Smooth muscle cell (in vitro differentiated cells): ENCODE measurements at regions not wholly inside any gene's neighbourhood (a gene's known extent, or its start where the extent isn't known, plus 50 kb on each side); places are given as distances from the start of the nearest gene placed in this dataset.

Source experiments
- DNase-seq: peaks from one replicate; lab custom pipeline; 2025; ENCODE audit not compliant: unreplicated experiment; lab: John Stamatoyannopoulos, UW
- H2AFZ ChIP-seq: fragments of 200-600 bp; sonication (generic); 2 replicates; pipeline ENCODE4 v1.6.0; 2016; ENCODE audit warnings: antibody characterized with exemption, low read depth, mild to moderate bottlenecking
- H3F3A ChIP-seq: fragments of 200-600 bp; sonication (generic); 2 replicates; pipeline ENCODE4 v1.6.0; 2017; ENCODE audit warnings: antibody characterized with exemption, low read depth
- H3K27ac ChIP-seq: fragments of 200-600 bp; sonication (generic); 2 replicates; pipeline ENCODE4 v1.5.1; 2016; ENCODE audit warnings: low read depth, mild to moderate bottlenecking
- H3K27me3 ChIP-seq: fragments of 200-600 bp; sonication (generic); 2 replicates; pipeline ENCODE4 v1.6.1; 2016; ENCODE audit warnings: low read depth, mild to moderate bottlenecking
- H3K36me3 ChIP-seq: fragments of 200-600 bp; sonication (generic); 2 replicates; pipeline ENCODE4 v1.5.1; 2016; ENCODE audit warnings: low read depth
- H3K4me1 ChIP-seq: fragments of 200-600 bp; sonication (generic); 2 replicates; pipeline ENCODE4 v1.5.1; 2016; ENCODE audit warnings: low read depth
- H3K4me2 ChIP-seq: fragments of 200-600 bp; sonication (generic); 2 replicates; pipeline ENCODE4 v1.6.0; 2016; ENCODE audit warnings: mild to moderate bottlenecking
- H3K4me3 ChIP-seq: fragments of 200-600 bp; sonication (generic); 2 replicates; pipeline ENCODE4 v1.5.1; 2016; ENCODE audit warnings: mild to moderate bottlenecking
- H3K79me2 ChIP-seq: fragments of 200-600 bp; sonication (generic); 2 replicates; pipeline ENCODE4 v1.6.0; 2016; ENCODE audit warnings: low read depth, mild to moderate bottlenecking
- H3K9ac ChIP-seq: fragments of 200-600 bp; sonication (generic); 2 replicates; pipeline ENCODE4 v1.6.0; 2016; ENCODE audit warnings: low read depth
- H3K9me3 ChIP-seq: fragments of 200-600 bp; sonication (generic); replicated peaks from 2 replicates; pipeline ENCODE4 v1.5.1; 2016; ENCODE audit warnings: low read depth
- H4K20me1 ChIP-seq: fragments of 200-600 bp; sonication (generic); 2 replicates; pipeline ENCODE4 v1.6.0; 2016; ENCODE audit warnings: low read depth
- WGBS: methylation state at CpG from one replicate; pipeline ENCODE4 v1.1.7; 2016; ENCODE audit warnings: low lambda C conversion rate; 5-methylcytosine and 5-hydroxymethylcytosine counted together
- TF ChIP-seq, protein P1 (sequence below): fragments of 200-600 bp; sonication (generic); IDR thresholded peaks from 2 replicates; pipeline ENCODE4 v1.5.1; 2017; ENCODE audit warnings: borderline replicate concordance, mild to moderate bottlenecking, antibody characterized with exemption; ENCODE audit not compliant: insufficient read depth, poor library complexity, severe bottlenecking

DNA sequence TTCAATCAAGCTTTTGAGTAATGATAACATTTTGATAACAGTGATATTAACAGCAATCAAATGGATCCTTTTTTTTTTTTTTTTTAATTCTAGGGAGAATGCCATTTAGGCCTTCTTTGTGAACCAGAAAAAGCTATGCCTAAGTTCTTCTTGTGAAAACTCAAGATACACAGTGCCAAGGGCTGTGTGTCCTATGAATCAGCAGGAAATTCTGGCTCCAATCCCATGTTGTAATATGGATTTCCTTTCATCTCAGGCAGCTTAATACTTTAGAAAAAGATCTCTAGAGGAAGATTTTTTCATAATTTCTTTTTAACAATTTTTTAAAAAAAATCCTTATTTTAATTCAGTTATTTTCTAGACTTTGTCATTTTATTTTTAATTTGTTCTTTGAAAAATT lies 96.1 kb downstream of the NUDT12 start:
- Histone ChIP-seq H3K4me3 (no peak overlapping the region), H3K4me1 (no peaks in the 10 kb centered on the region), H3K9ac (no peak overlapping the region), H2AFZ (no peak overlapping the region), H3F3A (no peaks in the 10 kb centered on the region), H3K9me3 (no peaks in the 10 kb centered on the region), H3K36me3 (no peaks in the 10 kb centered on the region), H3K27me3 (no peaks in the 10 kb centered on the region), H3K4me2 (no peak overlapping the region), H3K79me2 (no peaks in the 10 kb centered on the region), H3K27ac (no peak overlapping the region), H4K20me1 (no peaks in the 10 kb centered on the region)
- no peak for DNase-seq
- TF ChIP-seq, protein P1, sequence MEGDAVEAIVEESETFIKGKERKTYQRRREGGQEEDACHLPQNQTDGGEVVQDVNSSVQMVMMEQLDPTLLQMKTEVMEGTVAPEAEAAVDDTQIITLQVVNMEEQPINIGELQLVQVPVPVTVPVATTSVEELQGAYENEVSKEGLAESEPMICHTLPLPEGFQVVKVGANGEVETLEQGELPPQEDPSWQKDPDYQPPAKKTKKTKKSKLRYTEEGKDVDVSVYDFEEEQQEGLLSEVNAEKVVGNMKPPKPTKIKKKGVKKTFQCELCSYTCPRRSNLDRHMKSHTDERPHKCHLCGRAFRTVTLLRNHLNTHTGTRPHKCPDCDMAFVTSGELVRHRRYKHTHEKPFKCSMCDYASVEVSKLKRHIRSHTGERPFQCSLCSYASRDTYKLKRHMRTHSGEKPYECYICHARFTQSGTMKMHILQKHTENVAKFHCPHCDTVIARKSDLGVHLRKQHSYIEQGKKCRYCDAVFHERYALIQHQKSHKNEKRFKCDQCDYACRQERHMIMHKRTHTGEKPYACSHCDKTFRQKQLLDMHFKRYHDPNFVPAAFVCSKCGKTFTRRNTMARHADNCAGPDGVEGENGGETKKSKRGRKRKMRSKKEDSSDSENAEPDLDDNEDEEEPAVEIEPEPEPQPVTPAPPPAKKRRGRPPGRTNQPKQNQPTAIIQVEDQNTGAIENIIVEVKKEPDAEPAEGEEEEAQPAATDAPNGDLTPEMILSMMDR, result no peak

DNA sequence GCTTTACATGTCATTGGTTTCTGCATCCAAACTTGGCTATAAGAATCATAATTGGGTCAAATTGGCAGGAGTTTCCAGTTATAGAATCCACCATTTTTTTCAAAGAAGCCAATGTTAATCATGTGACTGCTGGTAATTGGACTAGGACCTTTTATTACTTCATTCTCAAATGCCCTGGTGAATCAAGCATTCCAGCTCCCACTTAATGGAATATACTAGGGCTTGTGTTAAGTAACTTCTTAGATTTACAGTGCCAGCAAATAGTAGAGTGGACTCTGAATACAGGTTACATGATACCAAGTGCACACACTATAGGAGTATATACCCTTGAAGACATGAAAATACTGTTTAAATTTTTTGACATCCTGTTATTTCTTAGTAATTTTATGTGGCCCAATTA lies 96.7 kb downstream of the NUDT12 start:
- no peaks in the 10 kb centered on the region for H3F3A ChIP-seq
- no peaks in the 10 kb centered on the region for H3K27me3 ChIP-seq
- H3K9ac ChIP-seq, result no peak overlapping the region
- H3K4me1 ChIP-seq, result no peaks in the 10 kb centered on the region
- no peak for DNase-seq
- H3K79me2 ChIP-seq, result no peaks in the 10 kb centered on the region
- H3K36me3 ChIP-seq, result no peaks in the 10 kb centered on the region
- no peak overlapping the region for H3K4me2 ChIP-seq
- no peaks in the 10 kb centered on the region for H4K20me1 ChIP-seq
- H3K4me3 ChIP-seq, result no peak overlapping the region
- H3K9me3 ChIP-seq, result no peaks in the 10 kb centered on the region
- H2AFZ ChIP-seq, result no peak overlapping the region
- H3K27ac ChIP-seq, result no peak overlapping the region
- TF ChIP-seq, protein P1, result no peak

DNA sequence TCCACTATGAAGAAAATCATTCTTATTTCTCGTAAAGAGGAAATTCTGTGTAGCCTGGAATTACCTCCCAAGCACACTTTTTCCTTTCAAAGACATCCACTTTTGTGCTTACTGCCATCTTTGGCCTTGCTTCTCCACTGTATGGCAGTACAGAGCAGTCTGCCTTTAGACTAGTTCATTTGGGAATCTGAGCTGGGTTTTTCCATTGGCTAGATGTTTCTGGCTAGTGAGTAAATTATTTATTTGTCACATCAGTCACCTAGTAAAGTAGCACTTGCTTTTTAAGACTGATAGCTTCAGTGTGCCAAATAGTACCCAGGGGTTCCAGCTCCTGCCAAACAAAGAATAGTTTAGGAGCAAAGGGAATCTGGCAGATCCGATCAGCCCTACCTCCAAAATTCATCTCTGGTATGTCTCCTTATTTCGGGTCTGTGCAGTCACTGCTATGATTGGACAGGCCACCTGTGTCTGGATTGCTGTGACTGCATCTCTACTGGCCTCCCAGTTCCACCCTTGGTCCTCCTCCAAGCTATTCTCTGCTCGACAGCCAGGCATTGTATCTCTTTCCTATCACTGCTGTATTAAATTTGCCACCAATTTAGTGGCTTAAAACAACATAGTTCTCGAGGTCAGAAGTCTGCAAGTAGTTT lies 97.6 kb downstream of the NUDT12 start:
- Histone ChIP-seq H3K79me2 (no peaks in the 10 kb centered on the region), H3K4me2 (no peak overlapping the region), H3K9ac (no peak overlapping the region), H3F3A (no peaks in the 10 kb centered on the region), H3K36me3 (no peaks in the 10 kb centered on the region), H3K27me3 (no peaks in the 10 kb centered on the region), H3K4me1 (no peaks in the 10 kb centered on the region), H2AFZ (no peak overlapping the region), H3K27ac (no peak overlapping the region), H3K9me3 (no peaks in the 10 kb centered on the region), H4K20me1 (no peaks in the 10 kb centered on the region), H3K4me3 (no peak overlapping the region)
- no peak for DNase-seq
- WGBS, result 86% methylated on average over 5 of the region's 5 CpGs
- TF ChIP-seq, protein P1, result no peak

DNA sequence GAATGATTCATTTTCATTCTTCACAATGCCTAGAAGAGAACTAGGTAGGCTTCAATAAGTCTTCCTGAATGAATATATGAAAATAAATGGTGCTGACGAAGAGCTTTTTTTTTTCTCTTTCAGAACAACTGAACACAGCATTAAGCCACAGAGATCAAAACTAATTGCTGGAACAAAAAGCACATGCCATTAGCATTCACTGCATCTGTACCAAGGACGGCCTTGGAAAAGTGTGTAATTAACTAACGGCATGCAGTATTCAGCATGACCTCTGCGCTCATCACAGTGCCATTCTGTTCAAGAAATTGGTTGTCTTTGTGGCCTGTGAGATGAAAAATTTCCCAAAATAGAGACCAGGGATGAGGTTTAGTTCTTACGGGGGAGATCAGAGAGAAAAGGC lies 99.3 kb downstream of the NUDT12 start:
- H3K27ac ChIP-seq, result no peak overlapping the region
- no peak overlapping the region for H2AFZ ChIP-seq
- no peaks in the 10 kb centered on the region for H3K36me3 ChIP-seq
- H3K4me1 ChIP-seq, result no peaks in the 10 kb centered on the region
- no peak overlapping the region for H3K9ac ChIP-seq
- no peaks in the 10 kb centered on the region for H3K79me2 ChIP-seq
- H3K9me3 ChIP-seq, result no peaks in the 10 kb centered on the region
- no peak overlapping the region for H3K4me2 ChIP-seq
- H4K20me1 ChIP-seq, result no peaks in the 10 kb centered on the region
- no peaks in the 10 kb centered on the region for H3F3A ChIP-seq
- H3K27me3 ChIP-seq, result no peaks in the 10 kb centered on the region
- H3K4me3 ChIP-seq, result no peak overlapping the region
- TF ChIP-seq, protein P1, result no peak
- WGBS, result 89% methylated on average over 5 of the region's 5 CpGs
- DNase-seq, result no peak
